HEK293T (cell line): ENCODE measurements at regions not wholly inside any gene's neighbourhood (a gene's known extent, or its start where the extent isn't known, plus 50 kb on each side); places are given as distances from the start of the nearest gene placed in this dataset.

Source experiments
- ARNT ChIP-seq: fragments of 450-650 bp; IDR thresholded peaks from 2 replicates; pipeline ENCODE4 v1.6.1; 2017; ENCODE audit warnings: mild to moderate bottlenecking
- BHLHE40 ChIP-seq: fragments of 450-650 bp; IDR thresholded peaks from 2 replicates; pipeline ENCODE4 v1.6.1; 2016; ENCODE audit warnings: mild to moderate bottlenecking, moderate library complexity, borderline replicate concordance
- CTBP1 ChIP-seq: fragments of 450-650 bp; IDR thresholded peaks from 2 replicates; pipeline ENCODE4 v1.6.1; 2016; ENCODE audit warnings: borderline replicate concordance
- ELF4 ChIP-seq: fragments of 450-650 bp; IDR thresholded peaks from 2 replicates; pipeline ENCODE4 v1.6.1; 2017; ENCODE audit warnings: antibody characterized with exemption
- FOXA1 ChIP-seq: fragments of 450-650 bp; IDR thresholded peaks from 2 replicates; pipeline ENCODE4 v1.6.1; 2016; ENCODE audit warnings: mild to moderate bottlenecking
- FOXK2 ChIP-seq: fragments of 450-650 bp; IDR thresholded peaks from 2 replicates; pipeline ENCODE4 v1.6.1; 2016; ENCODE audit warnings: mild to moderate bottlenecking
- HDGF ChIP-seq: fragments of 450-650 bp; IDR thresholded peaks from 2 replicates; pipeline ENCODE4 v1.6.1; 2017; ENCODE audit warnings: antibody characterized with exemption, borderline replicate concordance
- L3MBTL2 ChIP-seq: fragments of 450-650 bp; conservative IDR thresholded peaks from 2 replicates; pipeline ENCODE4 v1.6.1; 2016; ENCODE audit warnings: mild to moderate bottlenecking
- NFRKB ChIP-seq: fragments of 450-650 bp; IDR thresholded peaks from 2 replicates; pipeline ENCODE4 v1.6.1; 2016; ENCODE audit warnings: mild to moderate bottlenecking, moderate library complexity
- SP1 ChIP-seq: fragments of 450-650 bp; IDR thresholded peaks from 2 replicates; pipeline ENCODE4 v1.6.1; 2017
- SUZ12 ChIP-seq: fragments of 450-650 bp; IDR thresholded peaks from 2 replicates; pipeline ENCODE4 v1.6.1; 2016; ENCODE audit warnings: mild to moderate bottlenecking
- TARDBP ChIP-seq: fragments of 450-650 bp; IDR thresholded peaks from 2 replicates; pipeline ENCODE4 v1.6.1; 2016
- ZNF384 ChIP-seq: fragments of 450-650 bp; IDR thresholded peaks from 2 replicates; pipeline ENCODE4 v1.6.1; 2016

GRCh38 chrX:75603833-75604232 lies 81.0 kb upstream of the ZDHHC15 start:
- no peak for TF ChIP-seq SUZ12
- TF ChIP-seq ELF4, result no peak
- TF ChIP-seq SP1, result no peak
- no peak for TF ChIP-seq ZNF384
- no peak for TF ChIP-seq FOXA1
- no peak for TF ChIP-seq L3MBTL2
- TF ChIP-seq ARNT, result no peak
- TF ChIP-seq HDGF, result no peak
- no peak for TF ChIP-seq CTBP1
- TF ChIP-seq TARDBP, result no peak
- no peak for TF ChIP-seq FOXK2
- TF ChIP-seq NFRKB, result no peak
- no peak for TF ChIP-seq BHLHE40
